ENCODE measurements at regions not wholly inside any gene's neighbourhood (a gene's known extent, or its start where the extent isn't known, plus 50 kb on each side); places are given as distances from the start of the nearest gene placed in this dataset.

- TF ChIP-seq CTCF (IDR thresholded peaks at IDR 0.05; ENCODE audit: low read depth, low read length) = no peak
- DNase-seq (ENCODE audit: extremely low read depth, low read depth) = no peak
These were observed 365.2 kb upstream of the TUSC1 start for GRCh38 chr9:26043431-26043830.

- no peak for DNase-seq (ENCODE audit: extremely low read depth, low read depth)
- TF ChIP-seq CTCF (IDR thresholded peaks at IDR 0.05; ENCODE audit: low read depth, low read length) = no peak
These were observed 356.5 kb upstream of the TUSC1 start for GRCh38 chr9:26034786-26035185.

DNA sequence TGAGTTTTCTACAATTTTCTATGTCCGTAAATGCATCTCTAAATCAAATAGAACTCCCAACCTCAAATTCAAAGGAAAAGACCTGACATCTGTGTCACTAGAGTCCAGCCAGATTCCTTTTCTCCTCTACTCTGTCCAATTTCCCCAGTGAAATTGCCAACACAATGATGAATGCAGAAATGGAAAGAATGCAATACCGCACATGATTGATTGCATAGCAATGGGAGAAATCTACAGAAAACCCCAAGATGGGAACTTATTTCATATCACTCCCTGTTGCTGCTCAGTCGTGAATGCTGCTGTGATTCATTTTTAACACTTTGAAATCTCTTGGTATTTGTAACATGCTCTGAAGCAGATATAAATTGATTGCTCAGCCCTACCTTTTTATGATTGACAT lies 355.1 kb upstream of the TUSC1 start:
- no peak for DNase-seq (ENCODE audit: extremely low read depth, low read depth)
- TF ChIP-seq CTCF (IDR thresholded peaks at IDR 0.05; ENCODE audit: low read depth, low read length) = no peak

DNA sequence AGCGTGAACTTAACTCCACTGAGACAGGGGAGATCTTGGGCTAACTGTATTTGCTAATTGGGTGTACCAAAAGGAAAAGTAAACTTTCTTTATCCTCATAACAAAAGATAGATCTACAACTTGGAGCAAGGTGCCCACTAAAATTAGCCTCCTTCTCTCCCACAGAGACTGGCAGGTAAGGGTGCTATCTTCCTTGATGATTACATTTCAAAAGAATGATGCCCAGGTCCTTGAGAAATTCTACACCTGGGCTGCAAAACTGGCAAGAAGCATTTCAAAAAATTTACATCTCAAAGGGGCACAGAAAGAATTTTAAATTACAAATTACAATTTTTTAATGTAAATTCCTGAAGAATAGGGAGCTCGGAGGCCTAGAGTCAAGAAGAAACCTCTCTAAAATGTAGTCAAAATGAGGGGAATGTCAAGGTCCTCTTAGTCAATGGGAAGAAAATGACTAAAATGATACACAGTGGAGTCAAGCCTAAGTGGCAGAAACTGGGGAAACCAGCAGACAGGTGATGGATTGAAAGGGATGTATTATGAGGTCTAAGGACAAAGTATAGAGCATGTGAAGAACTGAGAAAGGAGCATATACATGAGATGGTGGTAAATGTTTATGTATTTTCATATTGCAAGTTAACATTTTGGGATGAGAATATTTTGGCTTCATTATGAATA lies 348.3 kb upstream of the TUSC1 start:
- DNase-seq (ENCODE audit: extremely low read depth, low read depth) = no peak
- no peak for TF ChIP-seq CTCF (IDR thresholded peaks at IDR 0.05; ENCODE audit: low read depth, low read length)

GRCh38 chr9:26013199-26013598 lies 335.0 kb upstream of the TUSC1 start:
- no peak for TF ChIP-seq CTCF (IDR thresholded peaks at IDR 0.05; ENCODE audit: low read depth, low read length)
- DNase-seq (ENCODE audit: extremely low read depth, low read depth) = no peak

- DNase-seq (ENCODE audit: extremely low read depth, low read depth) = no peak
- TF ChIP-seq CTCF (IDR thresholded peaks at IDR 0.05; ENCODE audit: low read depth, low read length) = no peak
These were observed 334.6 kb upstream of the TUSC1 start for GRCh38 chr9:26012797-26013196.

DNA sequence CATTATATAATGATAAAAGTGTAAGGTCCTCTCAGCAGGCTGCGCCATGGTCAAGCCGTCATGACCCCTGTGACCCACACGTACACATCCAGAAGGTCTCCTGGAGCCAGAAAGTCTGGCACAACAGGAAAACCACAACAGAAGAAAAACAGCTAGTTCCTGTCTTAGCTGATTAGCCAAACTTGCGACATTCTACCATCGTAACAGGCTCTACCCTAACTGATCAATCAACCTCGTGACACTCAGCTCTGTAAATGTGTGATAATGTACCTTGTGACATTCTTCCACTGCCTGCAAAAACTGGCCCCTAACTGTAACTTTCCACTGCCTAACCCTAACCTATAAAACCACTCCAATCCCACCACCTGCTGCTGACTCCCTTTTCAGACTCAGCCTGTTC lies 316.4 kb upstream of the TUSC1 start:
- no peak for DNase-seq (ENCODE audit: extremely low read depth, low read depth)
- no peak for TF ChIP-seq CTCF (IDR thresholded peaks at IDR 0.05; ENCODE audit: low read depth, low read length)

Measured in AG09319 (cell line).